WTC11 (cell line): ENCODE measurements at regions not wholly inside any gene's neighbourhood (a gene's known extent, or its start where the extent isn't known, plus 50 kb on each side); places are given as distances from the start of the nearest gene placed in this dataset.

Source experiments
- ATAC-seq: fragments of 200-7000 bp; cut with Tn5 transposase; 2 replicates; pipeline ENCODE4 v1.10.0; 2021; ENCODE audit warnings: mild to moderate bottlenecking, moderate library complexity
- CTCF ChIA-PET: fragments of 300-600 bp; sonication (Branson Sonifier 250); formaldehyde crosslinking; loops from one replicate; lab custom pipeline; 2021; ENCODE audit warnings: antibody characterized with exemption; lab: Charles Lee
- POLR2A ChIA-PET: fragments of 350-600 bp; sonication (Branson Sonifier 250); formaldehyde crosslinking; loops from one replicate; lab custom pipeline; 2021; ENCODE audit warnings: antibody characterized with exemption; lab: Charles Lee
- DNase-seq: peaks from one replicate; pipeline ENCODE4 v3.0.0; 2021; ENCODE audit warnings: low spot score
- H3K27ac Mint-ChIP-seq: 2 replicates; pipeline ENCODE4 v1.8.0; 2021; ENCODE audit warnings: mixed read lengths
- H3K27me3 Mint-ChIP-seq: 2 replicates; pipeline ENCODE4 v1.8.0; 2021; ENCODE audit warnings: low read depth, mild to moderate bottlenecking, moderate library complexity, mixed read lengths
- H3K36me3 Mint-ChIP-seq: 2 replicates; pipeline ENCODE4 v1.8.0; 2021; ENCODE audit warnings: mixed read lengths
- H3K4me1 Mint-ChIP-seq: 2 replicates; pipeline ENCODE4 v1.8.0; 2022; ENCODE audit warnings: mixed read lengths
- H3K4me3 Mint-ChIP-seq: 2 replicates; pipeline ENCODE4 v1.8.0; 2021; ENCODE audit warnings: mild to moderate bottlenecking, moderate library complexity, mixed read lengths
- H3K9me3 Mint-ChIP-seq: 2 replicates; pipeline ENCODE4 v1.8.0; 2021; ENCODE audit warnings: mixed read lengths
- AR ChIP-seq: fragments of 250-450 bp; sonication (Bioruptor Pico); IDR thresholded peaks from 2 replicates; pipeline ENCODE4 v1.9.0; 2021; ENCODE audit warnings: mild to moderate bottlenecking
- CBFB ChIP-seq: sonication (generic); formaldehyde crosslinking; IDR thresholded peaks from 2 replicates; pipeline ENCODE4 v1.8.1; 2022; ENCODE audit warnings: mild to moderate bottlenecking, low read depth, missing genetic modification reagents
- CREM ChIP-seq: sonication (generic); formaldehyde crosslinking; IDR thresholded peaks from 2 replicates; pipeline ENCODE4 v1.8.1; 2022; ENCODE audit warnings: mild to moderate bottlenecking, missing genetic modification reagents, moderate library complexity
- FOXK1 ChIP-seq: sonication (generic); formaldehyde crosslinking; IDR thresholded peaks from 2 replicates; pipeline ENCODE4 v1.8.0; 2022; ENCODE audit warnings: mild to moderate bottlenecking, moderate library complexity, missing genetic modification reagents
- FOXP4 ChIP-seq: sonication (generic); formaldehyde crosslinking; IDR thresholded peaks from 2 replicates; pipeline ENCODE4 v1.8.0; 2022; ENCODE audit warnings: mild to moderate bottlenecking, missing genetic modification reagents
- MYBL2 ChIP-seq: sonication (generic); formaldehyde crosslinking; IDR thresholded peaks from 2 replicates; pipeline ENCODE4 v1.8.1; 2023; ENCODE audit warnings: mild to moderate bottlenecking, moderate library complexity, missing genetic modification reagents
- NFYB ChIP-seq: sonication (generic); formaldehyde crosslinking; conservative IDR thresholded peaks from 2 replicates; pipeline ENCODE4 v1.8.0; 2022; ENCODE audit warnings: low read depth, missing genetic modification reagents
- PRRX2 ChIP-seq: fragments of 250-450 bp; sonication (Bioruptor Pico); IDR thresholded peaks from 2 replicates; pipeline ENCODE4 v1.8.0; 2021; ENCODE audit warnings: mild to moderate bottlenecking
- TP53 ChIP-seq: sonication (generic); formaldehyde crosslinking; IDR thresholded peaks from 2 replicates; pipeline ENCODE4 v1.8.1; 2023; ENCODE audit warnings: mild to moderate bottlenecking, missing genetic modification reagents
- ZNF121 ChIP-seq: sonication (generic); formaldehyde crosslinking; IDR thresholded peaks from 2 replicates; pipeline ENCODE4 v1.8.0; 2023; ENCODE audit warnings: missing genetic modification reagents
- ZNF317 ChIP-seq: sonication (generic); formaldehyde crosslinking; IDR thresholded peaks from 2 replicates; pipeline ENCODE4 v1.8.1; 2023; ENCODE audit warnings: low read depth, mild to moderate bottlenecking, moderate library complexity, missing genetic modification reagents, borderline replicate concordance
- ZNF416 ChIP-seq: fragments of 250-450 bp; sonication (Bioruptor Pico); IDR thresholded peaks from 2 replicates; pipeline ENCODE4 v1.9.0; 2021; ENCODE audit warnings: mild to moderate bottlenecking, inconsistent platforms
- TF ChIP-seq, protein P1 (sequence below): sonication (generic); formaldehyde crosslinking; IDR thresholded peaks from 2 replicates; pipeline ENCODE4 v1.8.1; 2022; ENCODE audit warnings: mild to moderate bottlenecking, moderate library complexity, missing genetic modification reagents
- TF ChIP-seq, protein P2 (sequence below): sonication (generic); formaldehyde crosslinking; IDR thresholded peaks from 2 replicates; pipeline ENCODE4 v1.8.1; 2023; ENCODE audit warnings: mild to moderate bottlenecking, missing genetic modification reagents
- TF ChIP-seq, protein P3 (sequence below): fragments of 250-450 bp; sonication (Bioruptor Pico); IDR thresholded peaks from 2 replicates; pipeline ENCODE4 v1.9.0; 2021; ENCODE audit warnings: mild to moderate bottlenecking, borderline replicate concordance

GRCh38 chr2:496729-497128 lies 180.5 kb downstream of the TMEM18 start:
- no peak for ATAC-seq
- Mint-ChIP-seq H3K36me3 (no peaks in the 10 kb centered on the region), H3K4me3 (no peak overlapping the region), H3K9me3 (no peaks in the 10 kb centered on the region), H3K27me3 (peaks cover 6% of the 10 kb centered on the region), H3K4me1 (peaks cover 8% of the 10 kb centered on the region), H3K27ac (peak overlapping the region; percentile 3)
- no peak for DNase-seq
- POLR2A ChIA-PET: no interaction called here
- CTCF ChIA-PET: no interaction called here
- TF ChIP-seq TP53 (CRISPR knock-in tag) (no peak), NFYB (CRISPR knock-in tag) (no peak), ZNF416 (CRISPR knock-in tag) (no peak), FOXP4 (CRISPR knock-in tag) (no peak), AR (CRISPR knock-in tag) (no peak), FOXK1 (CRISPR knock-in tag) (no peak), ZNF121 (CRISPR knock-in tag) (no peak), CBFB (CRISPR knock-in tag) (no peak), CREM (CRISPR knock-in tag) (no peak), MYBL2 (no peak), ZNF317 (CRISPR knock-in tag) (no peak), PRRX2 (CRISPR knock-in tag) (no peak)
- TF ChIP-seq, protein P1, sequence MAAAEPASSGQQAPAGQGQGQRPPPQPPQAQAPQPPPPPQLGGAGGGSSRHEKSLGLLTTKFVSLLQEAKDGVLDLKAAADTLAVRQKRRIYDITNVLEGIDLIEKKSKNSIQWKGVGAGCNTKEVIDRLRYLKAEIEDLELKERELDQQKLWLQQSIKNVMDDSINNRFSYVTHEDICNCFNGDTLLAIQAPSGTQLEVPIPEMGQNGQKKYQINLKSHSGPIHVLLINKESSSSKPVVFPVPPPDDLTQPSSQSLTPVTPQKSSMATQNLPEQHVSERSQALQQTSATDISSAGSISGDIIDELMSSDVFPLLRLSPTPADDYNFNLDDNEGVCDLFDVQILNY (CRISPR knock-in tag): no peak
- TF ChIP-seq, protein P2, sequence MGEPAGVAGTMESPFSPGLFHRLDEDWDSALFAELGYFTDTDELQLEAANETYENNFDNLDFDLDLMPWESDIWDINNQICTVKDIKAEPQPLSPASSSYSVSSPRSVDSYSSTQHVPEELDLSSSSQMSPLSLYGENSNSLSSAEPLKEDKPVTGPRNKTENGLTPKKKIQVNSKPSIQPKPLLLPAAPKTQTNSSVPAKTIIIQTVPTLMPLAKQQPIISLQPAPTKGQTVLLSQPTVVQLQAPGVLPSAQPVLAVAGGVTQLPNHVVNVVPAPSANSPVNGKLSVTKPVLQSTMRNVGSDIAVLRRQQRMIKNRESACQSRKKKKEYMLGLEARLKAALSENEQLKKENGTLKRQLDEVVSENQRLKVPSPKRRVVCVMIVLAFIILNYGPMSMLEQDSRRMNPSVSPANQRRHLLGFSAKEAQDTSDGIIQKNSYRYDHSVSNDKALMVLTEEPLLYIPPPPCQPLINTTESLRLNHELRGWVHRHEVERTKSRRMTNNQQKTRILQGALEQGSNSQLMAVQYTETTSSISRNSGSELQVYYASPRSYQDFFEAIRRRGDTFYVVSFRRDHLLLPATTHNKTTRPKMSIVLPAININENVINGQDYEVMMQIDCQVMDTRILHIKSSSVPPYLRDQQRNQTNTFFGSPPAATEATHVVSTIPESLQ: no peak
- TF ChIP-seq, protein P3, sequence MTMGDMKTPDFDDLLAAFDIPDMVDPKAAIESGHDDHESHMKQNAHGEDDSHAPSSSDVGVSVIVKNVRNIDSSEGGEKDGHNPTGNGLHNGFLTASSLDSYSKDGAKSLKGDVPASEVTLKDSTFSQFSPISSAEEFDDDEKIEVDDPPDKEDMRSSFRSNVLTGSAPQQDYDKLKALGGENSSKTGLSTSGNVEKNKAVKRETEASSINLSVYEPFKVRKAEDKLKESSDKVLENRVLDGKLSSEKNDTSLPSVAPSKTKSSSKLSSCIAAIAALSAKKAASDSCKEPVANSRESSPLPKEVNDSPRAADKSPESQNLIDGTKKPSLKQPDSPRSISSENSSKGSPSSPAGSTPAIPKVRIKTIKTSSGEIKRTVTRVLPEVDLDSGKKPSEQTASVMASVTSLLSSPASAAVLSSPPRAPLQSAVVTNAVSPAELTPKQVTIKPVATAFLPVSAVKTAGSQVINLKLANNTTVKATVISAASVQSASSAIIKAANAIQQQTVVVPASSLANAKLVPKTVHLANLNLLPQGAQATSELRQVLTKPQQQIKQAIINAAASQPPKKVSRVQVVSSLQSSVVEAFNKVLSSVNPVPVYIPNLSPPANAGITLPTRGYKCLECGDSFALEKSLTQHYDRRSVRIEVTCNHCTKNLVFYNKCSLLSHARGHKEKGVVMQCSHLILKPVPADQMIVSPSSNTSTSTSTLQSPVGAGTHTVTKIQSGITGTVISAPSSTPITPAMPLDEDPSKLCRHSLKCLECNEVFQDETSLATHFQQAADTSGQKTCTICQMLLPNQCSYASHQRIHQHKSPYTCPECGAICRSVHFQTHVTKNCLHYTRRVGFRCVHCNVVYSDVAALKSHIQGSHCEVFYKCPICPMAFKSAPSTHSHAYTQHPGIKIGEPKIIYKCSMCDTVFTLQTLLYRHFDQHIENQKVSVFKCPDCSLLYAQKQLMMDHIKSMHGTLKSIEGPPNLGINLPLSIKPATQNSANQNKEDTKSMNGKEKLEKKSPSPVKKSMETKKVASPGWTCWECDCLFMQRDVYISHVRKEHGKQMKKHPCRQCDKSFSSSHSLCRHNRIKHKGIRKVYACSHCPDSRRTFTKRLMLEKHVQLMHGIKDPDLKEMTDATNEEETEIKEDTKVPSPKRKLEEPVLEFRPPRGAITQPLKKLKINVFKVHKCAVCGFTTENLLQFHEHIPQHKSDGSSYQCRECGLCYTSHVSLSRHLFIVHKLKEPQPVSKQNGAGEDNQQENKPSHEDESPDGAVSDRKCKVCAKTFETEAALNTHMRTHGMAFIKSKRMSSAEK: no peak
